GM21786 (cell line): ENCODE measurements at regions not wholly inside any gene's neighbourhood (a gene's known extent, or its start where the extent isn't known, plus 50 kb on each side); places are given as distances from the start of the nearest gene placed in this dataset.

Source experiments
- ATAC-seq: cut with Tn5 transposase; IDR thresholded peaks from one replicate; pipeline ENCODE4 v1.9.1; 2021; ENCODE audit not compliant: unreplicated experiment

DNA sequence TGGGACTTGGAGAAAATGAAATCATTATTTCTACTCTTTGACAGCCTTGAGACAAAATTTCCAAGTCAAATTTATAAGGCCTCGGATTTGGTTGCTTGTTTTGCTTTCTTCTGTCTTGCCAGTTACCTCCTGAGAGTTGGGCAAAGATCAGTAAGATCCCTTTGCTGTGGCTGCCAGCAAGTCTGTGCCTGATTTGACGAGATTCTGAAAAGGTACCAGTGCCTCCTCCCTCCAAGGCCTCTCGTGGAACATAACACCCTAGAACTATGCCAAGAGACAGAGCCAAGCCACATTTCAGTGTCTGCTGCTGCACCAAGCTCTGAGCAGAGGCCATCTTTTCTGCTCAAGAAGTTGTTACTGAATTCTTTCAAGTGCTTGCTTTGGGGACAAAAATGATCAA is 61.0 kb downstream of the GTPBP8 start:
- ATAC-seq = no peak

- no peak for ATAC-seq
Measured at GRCh38 chr3:113053169-113053568, 62.4 kb downstream of the GTPBP8 start.

GRCh38 chr3:113054552-113054951 is 63.8 kb downstream of the GTPBP8 start:
- no peak for ATAC-seq

- no peak for ATAC-seq
Measured at GRCh38 chr3:113055201-113055600, 64.4 kb downstream of the GTPBP8 start.

- ATAC-seq = no peak
Measured at GRCh38 chr3:113055961-113056360, 65.2 kb downstream of the GTPBP8 start.

DNA sequence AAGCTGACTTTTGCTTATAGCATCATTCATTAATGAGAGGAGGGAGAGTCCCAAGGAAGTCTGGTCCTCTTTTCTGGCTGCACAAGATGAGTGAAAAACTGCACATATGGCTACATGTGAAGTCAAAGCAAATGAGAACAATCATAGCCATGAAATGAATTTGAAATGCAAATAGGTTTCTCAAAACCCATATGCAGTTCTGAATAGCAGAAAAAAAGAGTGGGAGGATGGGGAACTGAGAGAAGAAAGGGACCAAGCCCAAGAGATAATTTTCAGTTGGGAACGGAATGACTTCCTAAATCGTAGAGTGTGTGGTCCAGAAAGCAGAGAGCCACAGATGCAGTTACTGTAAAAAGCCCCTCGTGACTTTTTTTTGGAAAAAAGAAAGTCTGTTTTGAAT is 66.3 kb downstream of the GTPBP8 start:
- peak; percentile 89 for ATAC-seq

DNA sequence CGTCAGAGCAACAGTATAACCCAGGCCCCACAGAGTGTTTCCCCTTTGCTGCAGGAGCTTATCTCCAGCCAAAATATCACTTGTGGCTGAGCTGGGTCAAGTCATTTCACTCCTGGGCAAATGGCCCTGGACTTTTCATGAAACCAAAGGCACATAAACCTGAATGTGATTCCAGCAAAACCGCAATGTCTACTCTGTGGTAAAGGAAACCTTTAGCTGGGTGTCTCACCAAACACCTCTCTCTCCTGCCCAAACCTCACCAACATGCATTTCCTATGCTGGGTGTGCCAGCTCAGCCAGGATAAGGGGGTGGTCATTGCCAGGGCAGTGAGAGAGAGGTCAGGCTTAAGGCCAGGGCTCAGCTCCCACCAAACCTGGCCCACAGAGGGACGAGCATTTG is 67.4 kb downstream of the GTPBP8 start:
- ATAC-seq = no peak

GRCh38 chr3:113062705-113063104 is 71.9 kb downstream of the GTPBP8 start:
- no peak for ATAC-seq

DNA sequence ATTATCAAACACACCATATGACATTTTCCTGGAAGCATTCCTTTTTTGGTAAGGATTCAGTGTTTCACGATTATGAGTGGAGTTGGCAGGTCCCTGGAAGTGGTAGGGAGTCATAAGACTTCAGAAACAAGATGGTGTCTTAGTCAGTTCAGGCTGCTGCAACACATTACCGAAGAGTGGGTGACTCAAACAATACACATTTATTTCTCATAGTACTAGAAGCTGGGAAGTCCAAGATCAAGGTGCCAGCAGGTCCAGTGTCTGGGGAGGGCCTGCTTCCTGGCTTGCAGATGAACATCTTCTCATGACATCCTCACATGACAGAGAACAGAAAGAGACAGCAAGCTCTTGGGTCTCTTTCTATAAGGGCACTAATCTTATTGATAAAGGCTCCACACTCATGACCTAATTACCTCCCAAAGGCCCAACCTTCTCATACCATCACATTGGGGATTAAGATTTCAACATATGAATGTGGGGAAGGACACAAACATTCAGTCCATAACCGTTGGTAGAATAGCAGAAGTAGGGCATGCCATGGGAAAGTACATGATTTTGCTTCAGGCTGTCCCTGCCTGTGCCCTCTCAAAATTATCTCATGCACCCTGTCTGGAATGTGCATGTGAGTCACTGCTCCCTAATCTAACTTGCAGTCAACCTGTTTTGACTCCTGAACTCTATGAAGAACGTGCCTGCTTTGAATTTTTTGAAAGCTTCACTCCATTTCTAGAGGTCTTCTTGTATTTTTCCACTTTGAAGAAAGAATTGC is 72.5 kb downstream of the GTPBP8 start:
- ATAC-seq = no peak

DNA sequence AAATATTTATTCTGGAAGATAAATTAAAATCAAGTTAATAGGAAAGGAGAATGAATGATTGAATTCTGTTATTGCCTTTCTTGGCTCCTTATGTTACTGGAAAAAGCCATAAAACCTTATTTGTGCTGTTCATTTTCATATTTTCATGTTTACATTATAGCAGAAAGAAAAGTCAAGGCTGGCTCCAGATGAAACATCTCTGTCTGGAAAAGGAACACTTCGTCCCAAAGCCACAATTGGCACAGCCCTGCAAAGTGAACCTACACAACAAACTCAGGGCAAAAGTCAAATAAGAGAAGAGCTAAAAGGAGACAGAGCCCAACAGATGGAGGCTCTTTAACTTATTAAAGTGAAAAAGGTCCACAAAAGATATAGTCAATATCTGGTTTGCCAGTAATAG is 73.4 kb downstream of the GTPBP8 start:
- no peak for ATAC-seq

GRCh38 chr3:113065336-113065735 is 74.6 kb downstream of the GTPBP8 start:
- no peak for ATAC-seq

- no peak for ATAC-seq
Measured at GRCh38 chr3:113070072-113070640, 79.4 kb downstream of the GTPBP8 start.

- ATAC-seq = peak; percentile 100
Measured at GRCh38 chr3:113070681-113071113, 79.9 kb downstream of the GTPBP8 start.

GRCh38 chr3:113075588-113075987 is 84.8 kb downstream of the GTPBP8 start:
- ATAC-seq = no peak

DNA sequence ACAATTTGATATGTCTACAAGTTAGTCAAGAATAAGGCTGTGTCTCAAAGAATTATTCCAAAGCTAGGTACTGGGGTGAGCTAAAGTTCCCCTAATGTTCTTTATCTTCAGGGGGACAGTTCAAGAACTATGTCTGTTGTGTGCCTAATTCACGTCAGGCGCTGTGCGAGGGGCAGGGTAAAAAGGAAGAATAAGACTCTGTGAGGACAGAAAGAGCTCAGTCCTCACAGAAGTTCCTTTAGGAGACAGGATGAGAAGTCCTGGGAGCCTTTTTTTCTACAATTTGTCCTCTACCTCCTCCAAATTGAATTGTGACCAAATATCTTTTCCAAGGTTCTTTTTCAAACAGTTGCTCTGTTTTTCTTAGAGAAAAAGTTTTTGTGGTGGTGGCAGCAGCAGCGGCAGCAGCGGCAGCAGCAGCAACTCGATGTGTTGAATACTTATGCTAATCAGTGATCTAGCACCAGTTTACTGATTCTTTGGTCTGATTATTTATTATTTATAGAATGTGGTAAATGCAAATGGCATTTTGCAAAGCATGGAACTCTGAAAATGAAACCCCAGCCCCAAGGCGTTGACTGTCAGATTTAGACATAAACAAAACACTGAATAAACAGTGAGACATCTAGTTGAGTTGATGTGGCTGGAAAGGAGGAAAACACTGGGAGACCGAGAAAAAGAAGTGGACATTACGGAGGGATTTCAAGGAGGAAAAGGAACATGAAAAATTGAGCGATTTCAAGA is 88.6 kb downstream of the GTPBP8 start:
- peak; percentile 88 for ATAC-seq

DNA sequence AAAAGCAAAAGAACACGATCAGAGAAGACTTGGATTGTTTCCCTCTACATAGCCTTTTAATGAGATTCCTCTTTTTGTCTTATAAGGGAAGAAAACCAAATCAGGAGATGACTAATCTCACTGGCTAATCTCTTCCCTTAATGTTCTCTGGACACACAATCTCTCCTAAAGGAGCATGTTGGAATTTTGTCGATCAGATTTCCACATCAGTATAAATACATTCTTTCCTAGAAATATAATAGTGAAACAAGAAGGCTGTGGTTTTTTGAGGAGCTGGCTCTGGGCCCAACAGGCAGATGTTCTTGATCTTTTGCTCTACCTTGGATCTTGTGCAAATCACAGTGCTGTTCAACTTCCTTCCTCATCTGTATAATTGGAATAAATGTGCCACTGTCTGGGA is 94.0 kb downstream of the GTPBP8 start:
- no peak for ATAC-seq

DNA sequence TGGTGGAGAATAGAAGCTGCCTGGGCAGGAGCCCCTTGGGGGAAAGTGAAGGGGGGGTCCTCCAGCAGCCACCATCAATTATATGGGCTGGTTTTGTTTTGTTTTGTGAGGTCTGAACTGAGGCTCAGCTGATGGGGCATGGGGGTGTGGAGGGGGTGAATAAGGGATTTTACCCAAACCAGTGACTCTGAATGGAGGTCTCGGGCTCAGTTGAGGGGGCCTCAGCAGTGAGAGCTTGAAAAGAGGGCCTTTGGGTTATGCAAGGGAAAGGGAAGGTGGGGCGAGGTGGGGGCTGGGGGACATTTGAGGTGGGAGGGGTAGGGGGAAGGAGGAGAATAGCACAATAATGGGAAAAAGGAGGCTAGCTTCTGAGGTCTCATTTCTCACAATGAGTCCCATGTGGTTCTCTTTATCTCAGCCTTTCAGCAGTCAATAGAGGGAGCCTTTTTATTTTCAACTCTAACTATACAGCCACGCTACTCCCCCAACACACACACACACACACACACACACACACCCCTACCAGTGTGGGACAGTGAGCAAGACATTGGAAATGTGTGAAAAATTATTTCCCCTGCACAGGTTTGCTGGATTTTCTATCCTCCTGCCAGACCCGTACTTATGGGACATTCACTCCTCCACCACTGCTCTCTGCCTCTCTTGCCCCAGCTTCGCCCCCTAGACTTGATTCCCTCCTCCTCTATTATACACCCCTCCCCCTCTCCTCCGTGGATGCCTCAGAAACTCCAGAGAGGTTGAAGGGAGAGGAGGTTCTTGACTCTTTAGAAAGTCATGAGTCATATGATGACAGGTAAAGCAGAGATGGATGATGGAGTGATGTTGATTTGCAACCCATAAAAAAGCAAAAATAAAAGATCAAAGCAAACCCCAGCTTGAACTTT is 96.0 kb downstream of the GTPBP8 start:
- no peak for ATAC-seq

- ATAC-seq = no peak
Measured at GRCh38 chr3:113088616-113089015, 97.8 kb downstream of the GTPBP8 start.

GRCh38 chr3:113091417-113091816 is 100.6 kb downstream of the GTPBP8 start:
- ATAC-seq = no peak

DNA sequence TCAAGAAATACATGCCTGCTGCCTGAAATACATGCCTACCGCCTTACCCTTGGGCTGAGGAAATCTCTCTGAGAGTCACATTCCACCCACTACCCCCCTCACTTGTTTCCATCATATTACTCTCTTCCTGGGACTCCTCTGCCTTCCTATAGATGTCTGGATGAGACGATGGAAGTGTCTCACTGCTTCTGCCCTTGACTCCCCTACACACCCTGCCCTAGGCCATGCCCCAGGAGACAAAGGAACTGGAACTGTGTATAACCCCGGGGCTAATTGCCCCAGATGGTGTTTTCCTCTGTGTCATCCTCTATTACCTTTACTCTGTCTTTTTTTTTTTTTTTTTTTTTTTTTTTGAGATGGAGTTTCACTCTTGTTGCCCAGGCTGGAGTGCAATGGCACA is 102.0 kb downstream of the GTPBP8 start:
- no peak for ATAC-seq
